ENCODE measurements at regions not wholly inside any gene's neighbourhood (a gene's known extent, or its start where the extent isn't known, plus 50 kb on each side); places are given as distances from the start of the nearest gene placed in this dataset.

DNA sequence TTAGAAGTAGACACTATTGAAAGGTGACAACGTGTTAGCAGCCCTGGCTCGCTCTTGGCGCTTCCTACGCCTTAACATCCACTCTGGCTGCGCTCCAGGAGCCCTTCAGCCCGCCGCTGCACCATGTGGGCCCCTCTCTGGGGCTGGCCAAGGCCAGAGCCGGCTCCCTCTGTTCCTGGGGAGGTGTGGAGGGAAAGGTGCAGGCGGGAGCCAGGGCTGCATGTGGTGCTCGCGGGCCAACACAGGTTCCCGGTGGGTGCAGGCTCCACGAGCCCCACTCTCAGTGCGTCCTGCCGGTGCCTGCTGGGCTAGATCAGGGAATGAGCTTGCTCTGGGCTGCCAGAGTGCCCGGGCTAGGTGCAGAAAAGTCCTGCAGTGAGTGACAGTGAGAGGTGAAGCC lies 1284.3 kb downstream of the OLFM4 start:
- peaks cover 6 to 12% of the 10 kb centered on the region in 2 experiments; a peak in 3 of 4 replicates for H3K9me3 ChIP-seq (ENCODE audit: insufficient read depth in 2 of 2, low read depth in 1 of 2, low read length in 1 of 2)
- TF ChIP-seq ATF3 (IDR thresholded peaks at IDR 0.05; ENCODE audit: insufficient read depth, low read depth, low read length) (no peak), SP1 (IDR thresholded peaks at IDR 0.05; ENCODE audit: low read depth, low read length) (no peak), CTBP2 (IDR thresholded peaks at IDR 0.05; ENCODE audit: borderline replicate concordance, insufficient read depth, insufficient read length, low read length) (no peak), TBP (IDR thresholded peaks at IDR 0.05; ENCODE audit: low read depth, low read length) (no peak), JUN (IDR thresholded peaks at IDR 0.05; ENCODE audit: low read depth, low read length) (no peak), CHD1 (IDR thresholded peaks at IDR 0.05; ENCODE audit: low read depth, low read length) (no peak), GTF2F1 (IDR thresholded peaks at IDR 0.05; ENCODE audit: borderline replicate concordance, low read depth, low read length) (no peak)
- H3K4me2 ChIP-seq (ENCODE audit: insufficient read depth in 1 of 2, low read depth in 2 of 2, low read length in 2 of 2), result no peak overlapping the region
- ChIA-PET POLR2A (ENCODE audit: partially characterized antibody) (no interaction called here), CTCF (ENCODE audit: partially characterized antibody) (interaction anchor here (0.7 to 1.1 kb wide), 2 partner anchors 8 to 775 kb away, joined by 3 read pairs; no protein-coding TSS in a partner anchor)
- no peak overlapping the region for H2BK12ac ChIP-seq (ENCODE audit: low read depth, low read length)
- H3K27ac ChIP-seq (ENCODE audit: low read depth, low read length), result no peak overlapping the region
- no peak overlapping the region for H2AK5ac ChIP-seq (ENCODE audit: low read depth, low read length)
- peaks cover 0 to 26% (median 0%) of the 10 kb centered on the region in 4 experiments; a peak in 2 of 8 replicates for H3K36me3 ChIP-seq (ENCODE audit: control insufficient read depth in 2 of 4, insufficient read depth in 4 of 4, low read length in 3 of 4)
- no peak for DNase-seq (ENCODE audit: low read depth in 1 of 2, low spot score in 2 of 2)
- peaks cover 0 to 6% (median 0%) of the 10 kb centered on the region in 4 experiments; a peak in 1 of 7 replicates for H3K4me1 ChIP-seq (replicated peaks in 1 of 4; ENCODE audit: control insufficient read depth in 3 of 4, insufficient read depth in 4 of 4, low read length in 3 of 4)
- H2AFZ ChIP-seq (ENCODE audit: low read length), result no peak overlapping the region
- H2BK20ac ChIP-seq (ENCODE audit: low read length), result no peak overlapping the region
- no peaks in the 10 kb centered on the region for H3K27me3 ChIP-seq (replicated peaks in 1 of 4; ENCODE audit: control insufficient read depth in 3 of 4, extremely low read depth in 1 of 4, insufficient read depth in 3 of 4, low read length in 3 of 4)
- no peak overlapping the region for H4K5ac ChIP-seq (ENCODE audit: insufficient read length, low read depth, low read length)
- no peak for FAIRE-seq
- no peak overlapping the region for H3K4me3 ChIP-seq (ENCODE audit: extremely low read depth in 1 of 4, insufficient read depth in 2 of 4, low read depth in 3 of 4, low read length in 4 of 4)
- no peak overlapping the region for H2BK15ac ChIP-seq (ENCODE audit: low read length)
- no peak overlapping the region for H3K23ac ChIP-seq (ENCODE audit: insufficient read length)
- H4K91ac ChIP-seq (replicated peaks; ENCODE audit: insufficient read length, low read length), result no peak overlapping the region
- no peaks in the 10 kb centered on the region for H3K79me2 ChIP-seq (ENCODE audit: control insufficient read depth in 1 of 2, insufficient read depth in 2 of 2, low read length in 2 of 2)
- H2BK120ac ChIP-seq (replicated peaks; ENCODE audit: low read depth, low read length), result no peak overlapping the region
- H3K9ac ChIP-seq (replicated peaks in 1 of 4; ENCODE audit: extremely low read depth in 1 of 4, low read depth in 3 of 4, low read length in 3 of 4), result no peak overlapping the region
- H3K4ac ChIP-seq (replicated peaks; ENCODE audit: insufficient read length, low read depth, low read length), result no peak overlapping the region
- H4K20me1 ChIP-seq (replicated peaks in 1 of 2; ENCODE audit: control insufficient read depth in 1 of 2, insufficient read depth in 2 of 2, low read length in 2 of 2), result no peaks in the 10 kb centered on the region
- no peaks in the 10 kb centered on the region for H3K23me2 ChIP-seq (ENCODE audit: low read depth, low read length)
- no peak overlapping the region for H3K14ac ChIP-seq (ENCODE audit: insufficient read length)
- no peaks in the 10 kb centered on the region; the same call in 1 of the 2 replicates for H3K79me1 ChIP-seq (ENCODE audit: low read depth, low read length)
- H3K18ac ChIP-seq (ENCODE audit: extremely low read depth, low read length), result 0 out of 2 replicates have a peak overlapping the region, but pooled peaks have one; percentile 13
- no peak overlapping the region for H3K56ac ChIP-seq (replicated peaks; ENCODE audit: insufficient read length, low read depth, low read length)
- no peak overlapping the region for H4K8ac ChIP-seq (ENCODE audit: extremely low read depth, insufficient read depth, low read length)
- H2BK5ac ChIP-seq (ENCODE audit: low read depth, low read length), result no peak overlapping the region
- WGBS, 2 experiments (ENCODE audit: extremely low coverage in 1 of 2, insufficient coverage in 1 of 2, insufficient read length in 1 of 2, insufficient replicate concordance in 2 of 2, low coverage in 1 of 2, low lambda C conversion rate in 2 of 2, missing lambda C conversion rate in 1 of 2), result 96% methylated on average over 16 of the region's 16 CpGs; no CpG with 5 or more reads in 1 of the 2 experiments

All from H1 (cell line).